SK-N-SH treated with all-trans-retinoic acid at 6 μM for 48 hours (cell line): ENCODE measurements at regions not wholly inside any gene's neighbourhood (a gene's known extent, or its start where the extent isn't known, plus 50 kb on each side); places are given as distances from the start of the nearest gene placed in this dataset.

Source experiments
- ATAC-seq: fragments of 200-7000 bp; cut with Tn5 transposase; 3 replicates; pipeline ENCODE4 v1.9.1; 2020; ENCODE audit warnings: mild to moderate bottlenecking, moderate library complexity
- ARNTL ChIP-seq: fragments of 450-650 bp; formaldehyde crosslinking; IDR thresholded peaks from 2 replicates; pipeline ENCODE4 v1.5.0; 2020; ENCODE audit warnings: low read depth, mild to moderate bottlenecking, moderate library complexity, borderline replicate concordance
- BACH2 ChIP-seq: fragments of 250-450 bp; sonication (Bioruptor Pico); IDR thresholded peaks from 2 replicates; pipeline ENCODE4 v1.9.0; 2021; ENCODE audit warnings: mild to moderate bottlenecking, borderline replicate concordance
- CSDC2 ChIP-seq: fragments of 250-450 bp; sonication (Bioruptor Pico); IDR thresholded peaks from 2 replicates; pipeline ENCODE4 v1.5.0; 2020; ENCODE audit warnings: mild to moderate bottlenecking, moderate library complexity
- ESRRG ChIP-seq: fragments of 250-450 bp; sonication (Bioruptor Pico); IDR thresholded peaks from 2 replicates; pipeline ENCODE4 v1.6.1; 2021; ENCODE audit warnings: mild to moderate bottlenecking
- GLIS3 ChIP-seq: fragments of 250-450 bp; sonication (Bioruptor Pico); IDR thresholded peaks from 2 replicates; pipeline ENCODE4 v1.5.0; 2020; ENCODE audit warnings: mild to moderate bottlenecking, moderate library complexity
- ISL1 ChIP-seq: fragments of 250-450 bp; sonication (Bioruptor Pico); IDR thresholded peaks from 2 replicates; pipeline ENCODE4 v2.1.2; 2022; ENCODE audit warnings: mild to moderate bottlenecking, moderate library complexity
- OSR1 ChIP-seq: fragments of 250-450 bp; sonication (Bioruptor Pico); IDR thresholded peaks from 2 replicates; pipeline ENCODE4 v1.8.0; 2022; ENCODE audit warnings: moderate library complexity, mild to moderate bottlenecking, inconsistent platforms
- PPARA ChIP-seq: fragments of 250-450 bp; sonication (Bioruptor Pico); IDR thresholded peaks from 2 replicates; pipeline ENCODE4 v1.5.0; 2020; ENCODE audit warnings: mild to moderate bottlenecking, borderline replicate concordance
- RARB ChIP-seq: fragments of 250-450 bp; sonication (Bioruptor Pico); IDR thresholded peaks from 2 replicates; pipeline ENCODE4 v1.8.0; 2021; ENCODE audit warnings: mild to moderate bottlenecking, moderate library complexity
- SNAI2 ChIP-seq: fragments of 250-450 bp; sonication (Bioruptor Pico); IDR thresholded peaks from 2 replicates; pipeline ENCODE4 v1.5.0; 2020; ENCODE audit warnings: mild to moderate bottlenecking, moderate library complexity
- TCF4 ChIP-seq: fragments of 250-450 bp; sonication (Bioruptor Pico); IDR thresholded peaks from 2 replicates; pipeline ENCODE4 v1.8.0; 2021; ENCODE audit warnings: mild to moderate bottlenecking, moderate library complexity, borderline replicate concordance
- TOX ChIP-seq: fragments of 250-450 bp; sonication (Bioruptor Pico); IDR thresholded peaks from 2 replicates; pipeline ENCODE4 v1.8.0; 2021; ENCODE audit warnings: mild to moderate bottlenecking, moderate library complexity, borderline replicate concordance
- ZC3H10 ChIP-seq: fragments of 250-450 bp; sonication (Bioruptor Pico); IDR thresholded peaks from 2 replicates; pipeline ENCODE4 v1.5.1; 2021; ENCODE audit warnings: mild to moderate bottlenecking, moderate library complexity
- ZFP3 ChIP-seq: fragments of 250-450 bp; sonication (Bioruptor Pico); IDR thresholded peaks from 2 replicates; pipeline ENCODE4 v1.5.0; 2020; ENCODE audit warnings: mild to moderate bottlenecking, moderate library complexity
- ZFP30 ChIP-seq: fragments of 450-650 bp; formaldehyde crosslinking; IDR thresholded peaks from 2 replicates; pipeline ENCODE4 v1.5.0; 2022; ENCODE audit warnings: mild to moderate bottlenecking, moderate library complexity
- ZNF565 ChIP-seq: fragments of 450-650 bp; formaldehyde crosslinking; conservative IDR thresholded peaks from 2 replicates; pipeline ENCODE4 v1.5.0; 2020; ENCODE audit warnings: low read depth, mild to moderate bottlenecking, moderate library complexity
- ZNF70 ChIP-seq: fragments of 450-650 bp; formaldehyde crosslinking; IDR thresholded peaks from 2 replicates; pipeline ENCODE4 v1.5.0; 2020; ENCODE audit warnings: mild to moderate bottlenecking, moderate library complexity
- ZNF8 ChIP-seq: fragments of 450-650 bp; formaldehyde crosslinking; IDR thresholded peaks from 2 replicates; pipeline ENCODE4 v1.5.0; 2020; ENCODE audit warnings: mild to moderate bottlenecking, moderate library complexity
- TF ChIP-seq, protein P1 (sequence below): fragments of 250-450 bp; sonication (Bioruptor Pico); IDR thresholded peaks from 2 replicates; pipeline ENCODE4 v1.5.0; 2020; ENCODE audit warnings: mild to moderate bottlenecking, moderate library complexity
- TF ChIP-seq, protein P2 (sequence below): fragments of 250-450 bp; sonication (Bioruptor Pico); IDR thresholded peaks from 2 replicates; pipeline ENCODE4 v1.8.0; 2020; ENCODE audit warnings: mild to moderate bottlenecking, moderate library complexity, borderline replicate concordance
- TF ChIP-seq, protein P3 (sequence below): fragments of 250-450 bp; sonication (Bioruptor Pico); IDR thresholded peaks from 2 replicates; pipeline ENCODE4 v1.5.1; 2021; ENCODE audit warnings: mild to moderate bottlenecking, moderate library complexity
- TF ChIP-seq, protein P4 (sequence below): fragments of 250-450 bp; sonication (Bioruptor Pico); IDR thresholded peaks from 2 replicates; pipeline ENCODE4 v1.5.1; 2020; ENCODE audit warnings: low read depth, mild to moderate bottlenecking, moderate library complexity

DNA sequence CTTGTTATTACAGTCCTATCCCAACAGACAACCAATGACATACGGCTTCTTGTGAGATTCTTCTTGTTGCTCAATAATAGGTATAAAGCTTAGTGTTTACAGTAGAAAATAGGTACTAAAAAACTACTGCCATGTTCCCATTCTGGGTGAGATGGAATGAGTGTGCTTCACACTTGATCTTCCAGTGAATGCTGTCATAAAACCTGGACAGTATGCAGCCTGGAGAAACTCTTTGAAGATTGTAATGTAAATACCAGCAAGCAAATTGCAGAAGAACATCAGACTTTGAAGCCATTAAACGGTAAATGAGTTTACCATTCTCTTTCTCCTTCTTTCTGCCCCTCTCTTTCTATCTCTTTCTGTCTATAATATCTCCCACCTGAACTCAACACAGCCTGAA, 663.7 kb upstream of the COBL start:
- ATAC-seq: no peak
- TF ChIP-seq SNAI2 (CRISPR knock-in tag): no peak
- no peak for TF ChIP-seq ZFP3 (CRISPR knock-in tag)
- no peak for TF ChIP-seq ZNF565 (CRISPR knock-in tag)

DNA sequence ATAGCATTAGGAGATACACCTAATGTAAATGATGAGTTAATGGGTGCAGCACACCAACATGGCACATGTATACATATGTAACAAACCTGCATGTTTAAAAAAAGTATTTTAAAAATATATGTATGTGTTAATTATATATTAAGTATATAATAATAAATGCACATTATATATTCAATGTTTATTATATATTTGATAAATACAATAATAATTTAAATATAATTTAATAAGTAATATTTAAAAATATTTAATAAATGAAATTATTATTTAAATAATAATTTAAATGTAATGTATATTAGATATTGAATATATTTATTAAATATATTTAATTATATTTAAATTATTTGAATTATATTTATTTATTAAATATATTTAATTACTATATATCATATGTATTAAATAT, 661.3 kb upstream of the COBL start:
- TF ChIP-seq SNAI2 (CRISPR knock-in tag) (no peak), ISL1 (CRISPR knock-in tag) (no peak)
- ATAC-seq: no peak

DNA sequence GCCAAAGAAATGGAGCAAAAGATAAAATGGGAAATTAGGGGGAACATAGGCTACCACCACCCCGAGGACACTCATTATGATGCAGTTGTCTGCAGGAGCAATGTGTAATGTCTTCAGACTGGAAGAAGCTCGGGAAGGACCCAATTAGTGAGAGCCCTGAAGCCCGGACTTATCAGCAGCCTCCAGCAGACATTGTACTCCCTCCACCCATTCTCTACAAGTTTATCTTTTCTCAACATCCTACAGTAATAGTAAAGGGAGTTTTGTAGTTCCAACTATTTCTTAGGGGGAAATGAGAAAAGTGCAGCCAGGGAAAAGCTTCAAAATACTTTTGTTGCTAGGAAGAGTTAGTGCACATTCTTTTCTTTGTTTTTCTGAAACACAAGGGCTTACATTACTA, 657.3 kb upstream of the COBL start:
- ATAC-seq: no peak
- TF ChIP-seq ZFP30 (no peak), ISL1 (CRISPR knock-in tag) (no peak), ARNTL (CRISPR knock-in tag) (no peak), BACH2 (CRISPR knock-in tag) (no peak), RARB (CRISPR knock-in tag) (no peak), TCF4 (CRISPR knock-in tag) (no peak), GLIS3 (CRISPR knock-in tag) (no peak), OSR1 (no peak), ZNF70 (CRISPR knock-in tag) (no peak), ESRRG (CRISPR knock-in tag) (no peak), SNAI2 (CRISPR knock-in tag) (no peak), TOX (no peak), ZFP3 (CRISPR knock-in tag) (no peak)
- TF ChIP-seq, protein P1, sequence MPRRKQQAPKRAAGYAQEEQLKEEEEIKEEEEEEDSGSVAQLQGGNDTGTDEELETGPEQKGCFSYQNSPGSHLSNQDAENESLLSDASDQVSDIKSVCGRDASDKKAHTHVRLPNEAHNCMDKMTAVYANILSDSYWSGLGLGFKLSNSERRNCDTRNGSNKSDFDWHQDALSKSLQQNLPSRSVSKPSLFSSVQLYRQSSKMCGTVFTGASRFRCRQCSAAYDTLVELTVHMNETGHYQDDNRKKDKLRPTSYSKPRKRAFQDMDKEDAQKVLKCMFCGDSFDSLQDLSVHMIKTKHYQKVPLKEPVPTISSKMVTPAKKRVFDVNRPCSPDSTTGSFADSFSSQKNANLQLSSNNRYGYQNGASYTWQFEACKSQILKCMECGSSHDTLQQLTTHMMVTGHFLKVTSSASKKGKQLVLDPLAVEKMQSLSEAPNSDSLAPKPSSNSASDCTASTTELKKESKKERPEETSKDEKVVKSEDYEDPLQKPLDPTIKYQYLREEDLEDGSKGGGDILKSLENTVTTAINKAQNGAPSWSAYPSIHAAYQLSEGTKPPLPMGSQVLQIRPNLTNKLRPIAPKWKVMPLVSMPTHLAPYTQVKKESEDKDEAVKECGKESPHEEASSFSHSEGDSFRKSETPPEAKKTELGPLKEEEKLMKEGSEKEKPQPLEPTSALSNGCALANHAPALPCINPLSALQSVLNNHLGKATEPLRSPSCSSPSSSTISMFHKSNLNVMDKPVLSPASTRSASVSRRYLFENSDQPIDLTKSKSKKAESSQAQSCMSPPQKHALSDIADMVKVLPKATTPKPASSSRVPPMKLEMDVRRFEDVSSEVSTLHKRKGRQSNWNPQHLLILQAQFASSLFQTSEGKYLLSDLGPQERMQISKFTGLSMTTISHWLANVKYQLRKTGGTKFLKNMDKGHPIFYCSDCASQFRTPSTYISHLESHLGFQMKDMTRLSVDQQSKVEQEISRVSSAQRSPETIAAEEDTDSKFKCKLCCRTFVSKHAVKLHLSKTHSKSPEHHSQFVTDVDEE: no peak
- TF ChIP-seq, protein P2, sequence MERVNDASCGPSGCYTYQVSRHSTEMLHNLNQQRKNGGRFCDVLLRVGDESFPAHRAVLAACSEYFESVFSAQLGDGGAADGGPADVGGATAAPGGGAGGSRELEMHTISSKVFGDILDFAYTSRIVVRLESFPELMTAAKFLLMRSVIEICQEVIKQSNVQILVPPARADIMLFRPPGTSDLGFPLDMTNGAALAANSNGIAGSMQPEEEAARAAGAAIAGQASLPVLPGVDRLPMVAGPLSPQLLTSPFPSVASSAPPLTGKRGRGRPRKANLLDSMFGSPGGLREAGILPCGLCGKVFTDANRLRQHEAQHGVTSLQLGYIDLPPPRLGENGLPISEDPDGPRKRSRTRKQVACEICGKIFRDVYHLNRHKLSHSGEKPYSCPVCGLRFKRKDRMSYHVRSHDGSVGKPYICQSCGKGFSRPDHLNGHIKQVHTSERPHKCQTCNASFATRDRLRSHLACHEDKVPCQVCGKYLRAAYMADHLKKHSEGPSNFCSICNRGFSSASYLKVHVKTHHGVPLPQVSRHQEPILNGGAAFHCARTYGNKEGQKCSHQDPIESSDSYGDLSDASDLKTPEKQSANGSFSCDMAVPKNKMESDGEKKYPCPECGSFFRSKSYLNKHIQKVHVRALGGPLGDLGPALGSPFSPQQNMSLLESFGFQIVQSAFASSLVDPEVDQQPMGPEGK (CRISPR knock-in tag): no peak
- TF ChIP-seq, protein P3, sequence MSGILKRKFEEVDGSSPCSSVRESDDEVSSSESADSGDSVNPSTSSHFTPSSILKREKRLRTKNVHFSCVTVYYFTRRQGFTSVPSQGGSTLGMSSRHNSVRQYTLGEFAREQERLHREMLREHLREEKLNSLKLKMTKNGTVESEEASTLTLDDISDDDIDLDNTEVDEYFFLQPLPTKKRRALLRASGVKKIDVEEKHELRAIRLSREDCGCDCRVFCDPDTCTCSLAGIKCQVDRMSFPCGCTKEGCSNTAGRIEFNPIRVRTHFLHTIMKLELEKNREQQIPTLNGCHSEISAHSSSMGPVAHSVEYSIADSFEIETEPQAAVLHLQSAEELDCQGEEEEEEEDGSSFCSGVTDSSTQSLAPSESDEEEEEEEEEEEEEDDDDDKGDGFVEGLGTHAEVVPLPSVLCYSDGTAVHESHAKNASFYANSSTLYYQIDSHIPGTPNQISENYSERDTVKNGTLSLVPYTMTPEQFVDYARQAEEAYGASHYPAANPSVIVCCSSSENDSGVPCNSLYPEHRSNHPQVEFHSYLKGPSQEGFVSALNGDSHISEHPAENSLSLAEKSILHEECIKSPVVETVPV (CRISPR knock-in tag): no peak

DNA sequence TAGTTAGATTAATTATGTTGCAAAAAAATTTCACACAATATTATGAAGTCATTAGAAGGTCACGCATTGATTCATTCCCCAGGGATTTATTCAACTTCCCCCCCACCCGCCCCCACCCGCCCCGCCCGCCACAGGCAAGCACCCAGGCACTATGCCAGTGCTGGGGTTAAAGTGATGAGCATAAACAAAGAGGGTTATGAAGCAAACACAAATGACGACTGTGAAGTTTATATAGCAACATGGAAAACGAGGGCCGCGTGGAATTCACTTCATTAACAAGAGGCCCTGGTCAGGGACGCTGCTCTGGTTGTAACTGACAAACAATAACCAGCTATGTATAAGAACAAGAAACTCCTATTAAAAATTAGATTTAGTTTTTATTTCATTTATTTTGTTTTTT, 656.5 kb upstream of the COBL start:
- no peak for ATAC-seq
- TF ChIP-seq OSR1 (no peak), ESRRG (CRISPR knock-in tag) (no peak), PPARA (CRISPR knock-in tag) (no peak), ZC3H10 (CRISPR knock-in tag) (no peak), ARNTL (CRISPR knock-in tag) (no peak), SNAI2 (CRISPR knock-in tag) (no peak), CSDC2 (no peak), ZNF70 (CRISPR knock-in tag) (no peak), TOX (no peak), ZNF8 (CRISPR knock-in tag) (no peak), BACH2 (CRISPR knock-in tag) (no peak), RARB (CRISPR knock-in tag) (no peak), ZNF565 (CRISPR knock-in tag) (no peak), ISL1 (CRISPR knock-in tag) (no peak)
- TF ChIP-seq, protein P4, sequence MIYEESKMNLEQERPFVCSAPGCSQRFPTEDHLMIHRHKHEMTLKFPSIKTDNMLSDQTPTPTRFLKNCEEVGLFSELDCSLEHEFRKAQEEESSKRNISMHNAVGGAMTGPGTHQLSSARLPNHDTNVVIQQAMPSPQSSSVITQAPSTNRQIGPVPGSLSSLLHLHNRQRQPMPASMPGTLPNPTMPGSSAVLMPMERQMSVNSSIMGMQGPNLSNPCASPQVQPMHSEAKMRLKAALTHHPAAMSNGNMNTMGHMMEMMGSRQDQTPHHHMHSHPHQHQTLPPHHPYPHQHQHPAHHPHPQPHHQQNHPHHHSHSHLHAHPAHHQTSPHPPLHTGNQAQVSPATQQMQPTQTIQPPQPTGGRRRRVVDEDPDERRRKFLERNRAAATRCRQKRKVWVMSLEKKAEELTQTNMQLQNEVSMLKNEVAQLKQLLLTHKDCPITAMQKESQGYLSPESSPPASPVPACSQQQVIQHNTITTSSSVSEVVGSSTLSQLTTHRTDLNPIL: no peak
- TF ChIP-seq, protein P2 (CRISPR knock-in tag): no peak
- TF ChIP-seq, protein P1: no peak
- TF ChIP-seq, protein P3 (CRISPR knock-in tag): no peak
